Naive thymus-derived CD4-positive, alpha-beta T cell (primary cell): ENCODE measurements at regions not wholly inside any gene's neighbourhood (a gene's known extent, or its start where the extent isn't known, plus 50 kb on each side); places are given as distances from the start of the nearest gene placed in this dataset.

Experiments used
- ATAC-seq: fragments of 150-1000 bp; cut with Tn5 transposase; 2 replicates; pipeline ENCODE4 v1.10.0; 2021; ENCODE audit warnings: mild to moderate bottlenecking, moderate library complexity
- CTCF ChIA-PET: fragments of 350-600 bp; sonication (Branson Sonifier 250); formaldehyde crosslinking; loops from one replicate; lab custom pipeline; 2021; ENCODE audit warnings: antibody characterized with exemption; lab: Charles Lee
- POLR2A ChIA-PET: fragments of 350-600 bp; sonication (Branson Sonifier 250); formaldehyde crosslinking; loops from one replicate; lab custom pipeline; 2021; ENCODE audit warnings: antibody characterized with exemption, inconsistent platforms; lab: Charles Lee
- DNase-seq, 9 donors: peaks; one replicate each; pipeline versions ENCODE4 v3.0.0 to v3.0.0-alpha.2; 2020 to 2022; ENCODE audit warnings: mixed read lengths in 1 of 9
- H3K27ac ChIP-seq: one replicate; pipeline ENCODE4 v1.7.0; 2013; ENCODE audit warnings: mild to moderate bottlenecking, low read depth, low read length, moderate library complexity
- H3K27me3 ChIP-seq, 2 donors: one replicate each; pipeline ENCODE4 v1.7.0; 2013; ENCODE audit warnings: low read length in 2 of 2, mild to moderate bottlenecking in 2 of 2, moderate library complexity in 2 of 2; ENCODE audit not compliant: control insufficient read depth in 2 of 2, insufficient read depth in 2 of 2
- H3K36me3 ChIP-seq, 3 experiments: 1 replicate in 2 of 3; 2 replicates in 1 of 3; pipeline ENCODE4 v1.7.0; 2013; ENCODE audit warnings: low read length in 3 of 3, mild to moderate bottlenecking in 3 of 3, moderate library complexity in 1 of 3; ENCODE audit not compliant: insufficient read depth in 3 of 3, control insufficient read depth in 2 of 3
- H3K4me1 ChIP-seq, 2 donors: one replicate each; pipeline ENCODE4 v1.7.0; 2013; ENCODE audit warnings: low read length in 2 of 2, mild to moderate bottlenecking in 2 of 2, moderate library complexity in 1 of 2; ENCODE audit not compliant: control insufficient read depth in 2 of 2, insufficient read depth in 2 of 2
- H3K4me3 ChIP-seq: 2 replicates; pipeline ENCODE4 v1.7.0; 2013; ENCODE audit warnings: mild to moderate bottlenecking, low read length
- H3K9me3 ChIP-seq, 3 experiments: 1 replicate in 2 of 3; 2 replicates in 1 of 3; pipeline ENCODE4 v1.7.0; 2013; ENCODE audit warnings: low read length in 3 of 3; ENCODE audit not compliant: control insufficient read depth in 2 of 3
- H3K27ac Mint-ChIP-seq, 9 donors: one replicate each; pipeline ENCODE4 v1.8.0; 2020 to 2022; ENCODE audit warnings: mixed read lengths in 9 of 9, mild to moderate bottlenecking in 8 of 9, moderate library complexity in 5 of 9, inconsistent platforms in 2 of 9
- H3K27me3 Mint-ChIP-seq, 5 donors: one replicate each; pipeline ENCODE4 v1.8.0; 2021 to 2022; ENCODE audit warnings: mixed read lengths in 5 of 5, mild to moderate bottlenecking in 1 of 5
- H3K36me3 Mint-ChIP-seq, 5 donors: one replicate each; pipeline ENCODE4 v1.8.0; 2020 to 2022; ENCODE audit warnings: mixed read lengths in 5 of 5, mild to moderate bottlenecking in 3 of 5, inconsistent platforms in 1 of 5
- H3K4me1 Mint-ChIP-seq, 7 donors: one replicate each; pipeline ENCODE4 v1.8.0; 2020 to 2022; ENCODE audit warnings: mixed read lengths in 7 of 7, mild to moderate bottlenecking in 3 of 7, inconsistent platforms in 1 of 7
- H3K4me3 Mint-ChIP-seq, 10 donors: one replicate each; pipeline ENCODE4 v1.8.0; 2020 to 2022; ENCODE audit warnings: mild to moderate bottlenecking in 10 of 10, mixed read lengths in 10 of 10, moderate library complexity in 6 of 10, inconsistent platforms in 2 of 10
- H3K9me3 Mint-ChIP-seq, 11 donors: one replicate each; pipeline ENCODE4 v1.8.0; 2020 to 2022; ENCODE audit warnings: mixed read lengths in 11 of 11, mild to moderate bottlenecking in 4 of 11, inconsistent platforms in 1 of 11, moderate library complexity in 1 of 11
- intact Hi-C, 2 donors: fragments of 100-400 bp; cut with micrococcal nuclease; formaldehyde crosslinking; loops; one replicate each; pipeline ENCODE4 v1.15.1; 2023

GRCh38 chr14:28348797-28349196, 417.8 kb upstream of the FOXG1 start:
- no peak overlapping the region for H3K27ac Mint-ChIP-seq
- peaks cover 4 to 39% (median 11%) of the 10 kb centered on the region in 11 donors for H3K9me3 Mint-ChIP-seq
- H3K36me3 Mint-ChIP-seq: no peaks in the 10 kb centered on the region
- DNase-seq: no peak
- H3K27me3 Mint-ChIP-seq: no peaks in the 10 kb centered on the region
- H3K9me3 ChIP-seq: no peaks in the 10 kb centered on the region
- no peaks in the 10 kb centered on the region for H3K4me1 Mint-ChIP-seq
- no peak overlapping the region for H3K27ac ChIP-seq
- intact Hi-C loops: no loop called here
- no peaks in the 10 kb centered on the region for H3K36me3 ChIP-seq
- H3K4me1 ChIP-seq: no peaks in the 10 kb centered on the region
- no peaks in the 10 kb centered on the region for H3K27me3 ChIP-seq
- H3K4me3 ChIP-seq: no peak overlapping the region
- ChIA-PET CTCF (no interaction called here), POLR2A (no interaction called here)
- no peak overlapping the region for H3K4me3 Mint-ChIP-seq
- ATAC-seq: no peak

GRCh38 chr14:28356819-28357218, 409.8 kb upstream of the FOXG1 start:
- ChIA-PET CTCF (no interaction called here), POLR2A (no interaction called here)
- Histone ChIP-seq H3K9me3 (no peaks in the 10 kb centered on the region), H3K4me1 (no peaks in the 10 kb centered on the region), H3K27ac (no peak overlapping the region), H3K4me3 (no peak overlapping the region), H3K27me3 (no peaks in the 10 kb centered on the region), H3K36me3 (no peaks in the 10 kb centered on the region)
- H3K9me3 Mint-ChIP-seq: peaks cover 0 to 33% (median 12%) of the 10 kb centered on the region in 11 donors
- ATAC-seq: no peak
- H3K4me3 Mint-ChIP-seq: no peak overlapping the region
- H3K36me3 Mint-ChIP-seq: peaks cover 0 to 5% (median 0%) of the 10 kb centered on the region in 5 donors
- intact Hi-C loops: no loop called here
- no peaks in the 10 kb centered on the region for H3K4me1 Mint-ChIP-seq
- H3K27ac Mint-ChIP-seq: no peak overlapping the region
- no peak for DNase-seq
- H3K27me3 Mint-ChIP-seq: no peaks in the 10 kb centered on the region

GRCh38 chr14:28361486-28361885, 405.1 kb upstream of the FOXG1 start:
- CTCF ChIA-PET: no interaction called here
- H3K4me3 ChIP-seq: no peak overlapping the region
- H3K36me3 ChIP-seq: no peaks in the 10 kb centered on the region
- peaks cover 0 to 5% (median 0%) of the 10 kb centered on the region in 5 donors for H3K36me3 Mint-ChIP-seq
- H3K4me1 Mint-ChIP-seq: peaks cover 0 to 2% (median 0%) of the 10 kb centered on the region in 7 donors
- H3K9me3 ChIP-seq: peaks cover 0 to 5% (median 0%) of the 10 kb centered on the region in 3 experiments
- no peak for DNase-seq
- H3K27me3 ChIP-seq: no peaks in the 10 kb centered on the region
- POLR2A ChIA-PET: no interaction called here
- intact Hi-C loops: no loop called here
- no peak overlapping the region for H3K4me3 Mint-ChIP-seq
- H3K27ac ChIP-seq: no peak overlapping the region
- H3K27ac Mint-ChIP-seq: no peak overlapping the region
- H3K4me1 ChIP-seq: no peaks in the 10 kb centered on the region
- no peaks in the 10 kb centered on the region for H3K27me3 Mint-ChIP-seq
- ATAC-seq: no peak
- H3K9me3 Mint-ChIP-seq: peaks cover 4 to 40% (median 14%) of the 10 kb centered on the region in 11 donors

GRCh38 chr14:28365510-28365909, 401.1 kb upstream of the FOXG1 start:
- DNase-seq (no peak), ATAC-seq (no peak)
- Mint-ChIP-seq H3K27ac (no peak overlapping the region), H3K9me3 (peaks cover 3 to 37% (median 15%) of the 10 kb centered on the region in 11 donors), H3K36me3 (peaks cover 0 to 5% (median 0%) of the 10 kb centered on the region in 5 donors), H3K4me3 (no peak overlapping the region), H3K4me1 (peaks cover 0 to 2% (median 0%) of the 10 kb centered on the region in 7 donors), H3K27me3 (no peaks in the 10 kb centered on the region)
- Histone ChIP-seq H3K9me3 (peaks cover 0 to 5% (median 0%) of the 10 kb centered on the region in 3 experiments), H3K4me1 (no peaks in the 10 kb centered on the region), H3K36me3 (no peaks in the 10 kb centered on the region), H3K27ac (no peak overlapping the region), H3K4me3 (no peak overlapping the region), H3K27me3 (no peaks in the 10 kb centered on the region)
- intact Hi-C loops: no loop called here
- ChIA-PET CTCF (no interaction called here), POLR2A (no interaction called here)

- H3K9me3 ChIP-seq: no peaks in the 10 kb centered on the region
- no peaks in the 10 kb centered on the region for H3K4me1 ChIP-seq
- no peak overlapping the region for H3K27ac ChIP-seq
- no peak for ATAC-seq
- POLR2A ChIA-PET: no interaction called here
- H3K36me3 Mint-ChIP-seq: peaks cover 0 to 6% (median 0%) of the 10 kb centered on the region in 5 donors
- H3K4me1 Mint-ChIP-seq: no peaks in the 10 kb centered on the region
- H3K27me3 ChIP-seq: no peaks in the 10 kb centered on the region
- CTCF ChIA-PET: no interaction called here
- H3K27ac Mint-ChIP-seq: no peak overlapping the region
- no peaks in the 10 kb centered on the region for H3K27me3 Mint-ChIP-seq
- H3K4me3 Mint-ChIP-seq: no peak overlapping the region
- DNase-seq: no peak
- no peaks in the 10 kb centered on the region for H3K36me3 ChIP-seq
- H3K4me3 ChIP-seq: no peak overlapping the region
- intact Hi-C loops: no loop called here
- H3K9me3 Mint-ChIP-seq: peaks cover 0 to 18% (median 8%) of the 10 kb centered on the region in 11 donors
Observed at GRCh38 chr14:28373721-28374120, 392.9 kb upstream of the FOXG1 start.

GRCh38 chr14:28375295-28375694, 391.3 kb upstream of the FOXG1 start:
- no peaks in the 10 kb centered on the region for H3K9me3 ChIP-seq
- Mint-ChIP-seq H3K36me3 (peaks cover 0 to 6% (median 0%) of the 10 kb centered on the region in 5 donors), H3K4me1 (no peaks in the 10 kb centered on the region), H3K27ac (no peak overlapping the region), H3K27me3 (no peaks in the 10 kb centered on the region), H3K9me3 (peaks cover 0 to 20% (median 5%) of the 10 kb centered on the region in 11 donors), H3K4me3 (no peak overlapping the region)
- H3K36me3 ChIP-seq: no peaks in the 10 kb centered on the region
- intact Hi-C loops: no loop called here
- no peak overlapping the region for H3K4me3 ChIP-seq
- no peaks in the 10 kb centered on the region for H3K27me3 ChIP-seq
- H3K27ac ChIP-seq: no peak overlapping the region
- CTCF ChIA-PET: no interaction called here
- ATAC-seq: no peak
- DNase-seq: no peak
- POLR2A ChIA-PET: no interaction called here
- no peaks in the 10 kb centered on the region for H3K4me1 ChIP-seq

- H3K9me3 Mint-ChIP-seq: peaks cover 0 to 24% (median 7%) of the 10 kb centered on the region in 11 donors
- no peak overlapping the region for H3K4me3 Mint-ChIP-seq
- H3K27me3 Mint-ChIP-seq: no peaks in the 10 kb centered on the region
- DNase-seq (no peak), ATAC-seq (no peak)
- Histone ChIP-seq H3K27ac (no peak overlapping the region), H3K9me3 (no peaks in the 10 kb centered on the region), H3K36me3 (no peaks in the 10 kb centered on the region), H3K27me3 (no peaks in the 10 kb centered on the region), H3K4me3 (no peak overlapping the region), H3K4me1 (no peaks in the 10 kb centered on the region)
- ChIA-PET POLR2A (no interaction called here), CTCF (no interaction called here)
- H3K27ac Mint-ChIP-seq: no peak overlapping the region
- no peaks in the 10 kb centered on the region for H3K4me1 Mint-ChIP-seq
- H3K36me3 Mint-ChIP-seq: no peaks in the 10 kb centered on the region
- intact Hi-C loops: no loop called here
Observed at GRCh38 chr14:28381656-28382055, 384.9 kb upstream of the FOXG1 start.
